Neural progenitor cell (in vitro differentiated cells): ENCODE measurements at regions not wholly inside any gene's neighbourhood (a gene's known extent, or its start where the extent isn't known, plus 50 kb on each side); places are given as distances from the start of the nearest gene placed in this dataset.

Source experiments
- EZH2 ChIP-seq: fragments of 200-600 bp; sonication (generic); IDR thresholded peaks from 2 replicates; pipeline ENCODE4 v1.6.1; 2017; ENCODE audit warnings: antibody characterized with exemption, mild to moderate bottlenecking, moderate library complexity
- EZH2phosphoT487 ChIP-seq: fragments of 200-600 bp; sonication (generic); IDR thresholded peaks from 2 replicates; pipeline ENCODE4 v1.6.1; 2017; ENCODE audit warnings: antibody characterized with exemption
- TF ChIP-seq, protein P1 (sequence below): fragments of 200-600 bp; sonication (generic); IDR thresholded peaks from 2 replicates; pipeline ENCODE4 v1.5.1; 2017; ENCODE audit warnings: antibody characterized with exemption, mild to moderate bottlenecking

DNA sequence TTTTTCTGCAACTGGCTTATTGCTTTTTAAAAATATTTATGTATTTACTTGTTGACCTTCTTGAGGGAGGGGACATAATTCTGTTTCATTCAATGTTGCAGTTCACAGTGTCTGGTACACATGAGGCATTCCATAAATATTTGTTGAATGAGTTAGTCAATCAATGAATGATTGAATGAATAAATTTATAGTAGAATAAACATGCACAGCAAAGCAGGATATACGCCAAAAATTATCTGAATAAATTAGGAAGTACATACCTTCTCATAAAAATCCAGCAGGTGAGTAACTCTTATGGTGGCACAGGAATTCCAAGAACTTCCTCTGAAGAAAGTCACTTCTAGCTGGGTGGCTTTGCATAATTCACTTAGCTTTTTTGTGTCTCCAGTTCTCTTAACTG, 469.4 kb upstream of the ATP11B start:
- TF ChIP-seq, protein P1, sequence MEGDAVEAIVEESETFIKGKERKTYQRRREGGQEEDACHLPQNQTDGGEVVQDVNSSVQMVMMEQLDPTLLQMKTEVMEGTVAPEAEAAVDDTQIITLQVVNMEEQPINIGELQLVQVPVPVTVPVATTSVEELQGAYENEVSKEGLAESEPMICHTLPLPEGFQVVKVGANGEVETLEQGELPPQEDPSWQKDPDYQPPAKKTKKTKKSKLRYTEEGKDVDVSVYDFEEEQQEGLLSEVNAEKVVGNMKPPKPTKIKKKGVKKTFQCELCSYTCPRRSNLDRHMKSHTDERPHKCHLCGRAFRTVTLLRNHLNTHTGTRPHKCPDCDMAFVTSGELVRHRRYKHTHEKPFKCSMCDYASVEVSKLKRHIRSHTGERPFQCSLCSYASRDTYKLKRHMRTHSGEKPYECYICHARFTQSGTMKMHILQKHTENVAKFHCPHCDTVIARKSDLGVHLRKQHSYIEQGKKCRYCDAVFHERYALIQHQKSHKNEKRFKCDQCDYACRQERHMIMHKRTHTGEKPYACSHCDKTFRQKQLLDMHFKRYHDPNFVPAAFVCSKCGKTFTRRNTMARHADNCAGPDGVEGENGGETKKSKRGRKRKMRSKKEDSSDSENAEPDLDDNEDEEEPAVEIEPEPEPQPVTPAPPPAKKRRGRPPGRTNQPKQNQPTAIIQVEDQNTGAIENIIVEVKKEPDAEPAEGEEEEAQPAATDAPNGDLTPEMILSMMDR = no peak
- TF ChIP-seq EZH2phosphoT487 (no peak), EZH2 (no peak)
